ENCODE measurements at regions not wholly inside any gene's neighbourhood (a gene's known extent, or its start where the extent isn't known, plus 50 kb on each side); places are given as distances from the start of the nearest gene placed in this dataset.

DNA sequence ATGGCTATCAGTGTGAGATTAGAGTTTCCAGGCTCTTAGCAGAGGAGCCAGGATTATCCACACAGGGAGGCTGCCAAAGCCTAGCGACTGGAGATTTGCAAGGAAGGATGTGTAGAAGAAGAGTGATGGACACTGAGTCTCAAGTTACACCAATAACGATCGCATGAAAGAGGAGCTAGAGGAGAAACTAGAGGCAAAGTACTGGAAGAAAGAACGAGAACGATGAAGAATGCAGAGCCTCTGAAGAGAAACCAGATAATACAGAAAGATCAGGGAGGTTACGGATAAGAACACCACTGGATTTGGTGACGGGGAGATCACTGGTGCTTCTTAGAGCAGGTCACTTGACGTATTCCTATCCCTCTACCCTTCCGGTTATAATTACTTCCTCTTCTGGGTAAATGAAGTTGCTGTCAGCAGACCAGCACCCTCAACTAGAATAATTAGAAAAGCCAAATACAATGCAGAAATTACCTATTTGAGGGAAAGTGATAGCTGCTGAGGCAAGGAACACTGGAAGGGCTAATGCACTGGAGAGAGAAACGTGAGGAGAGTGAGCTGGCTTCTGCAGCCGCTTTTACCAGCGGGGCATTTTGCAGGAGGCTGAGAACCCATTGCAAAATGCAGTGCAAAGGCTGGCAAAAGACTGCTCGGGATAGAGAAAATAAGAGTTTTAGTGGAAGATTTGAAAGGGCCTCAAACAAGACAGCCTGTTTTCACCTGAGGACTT, 93.1 kb upstream of the HIF1A start:
- TF ChIP-seq CTCF (conservative IDR thresholded peaks at IDR 0.05; ENCODE audit: low read depth in 2 of 2) (no peak), EZH2 (IDR thresholded peaks at IDR 0.05; ENCODE audit: low read depth, unreplicated experiment) (no peak), EZH2phosphoT487 (IDR thresholded peaks at IDR 0.05; ENCODE audit: unreplicated experiment) (no peak), POLR2AphosphoS5 (IDR thresholded peaks at IDR 0.05; ENCODE audit: low read depth) (no peak), REST (IDR thresholded peaks at IDR 0.05; ENCODE audit: unreplicated experiment) (no peak), CREB1 (CRISPR knock-in tag; IDR thresholded peaks at IDR 0.05; ENCODE audit: low read depth) (no peak), JUNB (IDR thresholded peaks at IDR 0.05; ENCODE audit: unreplicated experiment) (no peak), ZNF331 (CRISPR knock-in tag; IDR thresholded peaks at IDR 0.05; ENCODE audit: low read depth) (no peak), ZNF114 (CRISPR knock-in tag; IDR thresholded peaks at IDR 0.05) (no peak), NANOG (IDR thresholded peaks at IDR 0.05; ENCODE audit: borderline replicate concordance) (no peak)
- TF ChIP-seq, protein P1, sequence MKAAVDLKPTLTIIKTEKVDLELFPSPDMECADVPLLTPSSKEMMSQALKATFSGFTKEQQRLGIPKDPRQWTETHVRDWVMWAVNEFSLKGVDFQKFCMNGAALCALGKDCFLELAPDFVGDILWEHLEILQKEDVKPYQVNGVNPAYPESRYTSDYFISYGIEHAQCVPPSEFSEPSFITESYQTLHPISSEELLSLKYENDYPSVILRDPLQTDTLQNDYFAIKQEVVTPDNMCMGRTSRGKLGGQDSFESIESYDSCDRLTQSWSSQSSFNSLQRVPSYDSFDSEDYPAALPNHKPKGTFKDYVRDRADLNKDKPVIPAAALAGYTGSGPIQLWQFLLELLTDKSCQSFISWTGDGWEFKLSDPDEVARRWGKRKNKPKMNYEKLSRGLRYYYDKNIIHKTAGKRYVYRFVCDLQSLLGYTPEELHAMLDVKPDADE (IDR thresholded peaks at IDR 0.05) = no peak
- TF ChIP-seq, protein P2, sequence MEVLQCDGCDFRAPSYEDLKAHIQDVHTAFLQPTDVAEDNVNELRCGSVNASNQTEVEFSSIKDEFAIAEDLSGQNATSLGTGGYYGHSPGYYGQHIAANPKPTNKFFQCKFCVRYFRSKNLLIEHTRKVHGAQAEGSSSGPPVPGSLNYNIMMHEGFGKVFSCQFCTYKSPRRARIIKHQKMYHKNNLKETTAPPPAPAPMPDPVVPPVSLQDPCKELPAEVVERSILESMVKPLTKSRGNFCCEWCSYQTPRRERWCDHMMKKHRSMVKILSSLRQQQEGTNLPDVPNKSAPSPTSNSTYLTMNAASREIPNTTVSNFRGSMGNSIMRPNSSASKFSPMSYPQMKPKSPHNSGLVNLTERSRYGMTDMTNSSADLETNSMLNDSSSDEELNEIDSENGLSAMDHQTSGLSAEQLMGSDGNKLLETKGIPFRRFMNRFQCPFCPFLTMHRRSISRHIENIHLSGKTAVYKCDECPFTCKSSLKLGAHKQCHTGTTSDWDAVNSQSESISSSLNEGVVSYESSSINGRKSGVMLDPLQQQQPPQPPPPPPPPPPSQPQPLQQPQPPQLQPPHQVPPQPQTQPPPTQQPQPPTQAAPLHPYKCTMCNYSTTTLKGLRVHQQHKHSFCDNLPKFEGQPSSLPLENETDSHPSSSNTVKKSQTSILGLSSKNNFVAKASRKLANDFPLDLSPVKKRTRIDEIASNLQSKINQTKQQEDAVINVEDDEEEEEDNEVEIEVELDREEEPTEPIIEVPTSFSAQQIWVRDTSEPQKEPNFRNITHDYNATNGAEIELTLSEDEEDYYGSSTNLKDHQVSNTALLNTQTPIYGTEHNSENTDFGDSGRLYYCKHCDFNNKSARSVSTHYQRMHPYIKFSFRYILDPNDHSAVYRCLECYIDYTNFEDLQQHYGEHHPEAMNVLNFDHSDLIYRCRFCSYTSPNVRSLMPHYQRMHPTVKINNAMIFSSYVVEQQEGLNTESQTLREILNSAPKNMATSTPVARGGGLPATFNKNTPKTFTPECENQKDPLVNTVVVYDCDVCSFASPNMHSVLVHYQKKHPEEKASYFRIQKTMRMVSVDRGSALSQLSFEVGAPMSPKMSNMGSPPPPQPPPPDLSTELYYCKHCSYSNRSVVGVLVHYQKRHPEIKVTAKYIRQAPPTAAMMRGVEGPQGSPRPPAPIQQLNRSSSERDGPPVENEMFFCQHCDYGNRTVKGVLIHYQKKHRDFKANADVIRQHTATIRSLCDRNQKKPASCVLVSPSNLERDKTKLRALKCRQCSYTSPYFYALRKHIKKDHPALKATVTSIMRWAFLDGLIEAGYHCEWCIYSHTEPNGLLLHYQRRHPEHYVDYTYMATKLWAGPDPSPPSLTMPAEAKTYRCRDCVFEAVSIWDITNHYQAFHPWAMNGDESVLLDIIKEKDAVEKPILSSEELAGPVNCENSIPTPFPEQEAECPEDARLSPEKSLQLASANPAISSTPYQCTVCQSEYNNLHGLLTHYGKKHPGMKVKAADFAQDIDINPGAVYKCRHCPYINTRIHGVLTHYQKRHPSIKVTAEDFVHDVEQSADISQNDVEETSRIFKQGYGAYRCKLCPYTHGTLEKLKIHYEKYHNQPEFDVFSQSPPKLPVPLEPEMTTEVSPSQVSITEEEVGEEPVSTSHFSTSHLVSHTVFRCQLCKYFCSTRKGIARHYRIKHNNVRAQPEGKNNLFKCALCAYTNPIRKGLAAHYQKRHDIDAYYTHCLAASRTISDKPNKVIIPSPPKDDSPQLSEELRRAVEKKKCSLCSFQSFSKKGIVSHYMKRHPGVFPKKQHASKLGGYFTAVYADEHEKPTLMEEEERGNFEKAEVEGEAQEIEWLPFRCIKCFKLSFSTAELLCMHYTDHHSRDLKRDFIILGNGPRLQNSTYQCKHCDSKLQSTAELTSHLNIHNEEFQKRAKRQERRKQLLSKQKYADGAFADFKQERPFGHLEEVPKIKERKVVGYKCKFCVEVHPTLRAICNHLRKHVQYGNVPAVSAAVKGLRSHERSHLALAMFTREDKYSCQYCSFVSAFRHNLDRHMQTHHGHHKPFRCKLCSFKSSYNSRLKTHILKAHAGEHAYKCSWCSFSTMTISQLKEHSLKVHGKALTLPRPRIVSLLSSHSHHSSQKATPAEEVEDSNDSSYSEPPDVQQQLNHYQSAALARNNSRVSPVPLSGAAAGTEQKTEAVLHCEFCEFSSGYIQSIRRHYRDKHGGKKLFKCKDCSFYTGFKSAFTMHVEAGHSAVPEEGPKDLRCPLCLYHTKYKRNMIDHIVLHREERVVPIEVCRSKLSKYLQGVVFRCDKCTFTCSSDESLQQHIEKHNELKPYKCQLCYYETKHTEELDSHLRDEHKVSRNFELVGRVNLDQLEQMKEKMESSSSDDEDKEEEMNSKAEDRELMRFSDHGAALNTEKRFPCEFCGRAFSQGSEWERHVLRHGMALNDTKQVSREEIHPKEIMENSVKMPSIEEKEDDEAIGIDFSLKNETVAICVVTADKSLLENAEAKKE (CRISPR knock-in tag; IDR thresholded peaks at IDR 0.05) = no peak
